Stomach smooth muscle (tissue), 2 donors: ENCODE measurements at regions not wholly inside any gene's neighbourhood (a gene's known extent, or its start where the extent isn't known, plus 50 kb on each side); places are given as distances from the start of the nearest gene placed in this dataset.

ENCODE experiments used
- H3K27ac ChIP-seq: one replicate; pipeline ENCODE4 v1.7.0; 2013; ENCODE audit warnings: mild to moderate bottlenecking, low read length, inconsistent platforms
- H3K27me3 ChIP-seq, 2 donors: one replicate each; pipeline ENCODE4 v1.7.0; 2013; ENCODE audit warnings: low read length in 2 of 2; ENCODE audit not compliant: insufficient read depth in 2 of 2, control insufficient read depth in 1 of 2
- H3K36me3 ChIP-seq, 2 donors: one replicate each; pipeline ENCODE4 v1.7.0; 2013; ENCODE audit warnings: low read length in 2 of 2; ENCODE audit not compliant: control insufficient read depth in 2 of 2, insufficient read depth in 2 of 2
- H3K4me1 ChIP-seq: one replicate; pipeline ENCODE4 v1.7.0; 2013; ENCODE audit warnings: low read length; ENCODE audit not compliant: control insufficient read depth, insufficient read depth
- H3K4me3 ChIP-seq, 2 donors: one replicate each; pipeline ENCODE4 v1.7.0; 2013; ENCODE audit warnings: low read length in 2 of 2
- H3K9ac ChIP-seq, 2 donors: one replicate each; pipeline ENCODE4 v1.7.0; 2013; ENCODE audit warnings: low read length in 2 of 2, mild to moderate bottlenecking in 1 of 2
- H3K9me3 ChIP-seq, 2 donors: one replicate each; pipeline ENCODE4 v1.7.0; 2013; ENCODE audit warnings: low read length in 2 of 2; ENCODE audit not compliant: control insufficient read depth in 2 of 2
- donor health status: healthy.
- donor health status: Pancreatic carcinoma.

DNA sequence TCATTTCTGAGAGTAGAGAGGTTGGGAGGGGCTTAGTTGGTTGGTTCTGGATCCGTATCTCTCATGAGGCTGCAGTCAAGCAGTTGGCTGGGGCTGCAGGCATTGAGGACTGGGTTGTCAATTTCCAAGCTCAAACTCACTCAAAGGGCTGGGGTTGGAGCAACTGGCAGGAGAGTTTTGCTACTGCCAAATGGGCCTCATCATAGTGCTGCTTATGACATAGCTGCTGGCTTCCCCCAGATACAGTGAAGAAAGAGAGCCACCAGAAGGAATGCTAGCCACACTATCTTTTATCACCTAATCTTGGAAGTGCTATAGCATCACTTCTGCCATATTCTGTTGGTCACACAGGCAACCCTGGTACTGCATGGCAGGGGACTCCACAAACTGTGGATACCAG lies 363.5 kb upstream of the USP24 start:
- H3K27ac ChIP-seq: no peak overlapping the region
- no peaks in the 10 kb centered on the region for H3K36me3 ChIP-seq
- no peaks in the 10 kb centered on the region for H3K9me3 ChIP-seq
- no peak overlapping the region for H3K9ac ChIP-seq
- H3K27me3 ChIP-seq: peaks cover 0 to 2% of the 10 kb centered on the region in 2 donors
- no peaks in the 10 kb centered on the region for H3K4me1 ChIP-seq
- H3K4me3 ChIP-seq: no peak overlapping the region

DNA sequence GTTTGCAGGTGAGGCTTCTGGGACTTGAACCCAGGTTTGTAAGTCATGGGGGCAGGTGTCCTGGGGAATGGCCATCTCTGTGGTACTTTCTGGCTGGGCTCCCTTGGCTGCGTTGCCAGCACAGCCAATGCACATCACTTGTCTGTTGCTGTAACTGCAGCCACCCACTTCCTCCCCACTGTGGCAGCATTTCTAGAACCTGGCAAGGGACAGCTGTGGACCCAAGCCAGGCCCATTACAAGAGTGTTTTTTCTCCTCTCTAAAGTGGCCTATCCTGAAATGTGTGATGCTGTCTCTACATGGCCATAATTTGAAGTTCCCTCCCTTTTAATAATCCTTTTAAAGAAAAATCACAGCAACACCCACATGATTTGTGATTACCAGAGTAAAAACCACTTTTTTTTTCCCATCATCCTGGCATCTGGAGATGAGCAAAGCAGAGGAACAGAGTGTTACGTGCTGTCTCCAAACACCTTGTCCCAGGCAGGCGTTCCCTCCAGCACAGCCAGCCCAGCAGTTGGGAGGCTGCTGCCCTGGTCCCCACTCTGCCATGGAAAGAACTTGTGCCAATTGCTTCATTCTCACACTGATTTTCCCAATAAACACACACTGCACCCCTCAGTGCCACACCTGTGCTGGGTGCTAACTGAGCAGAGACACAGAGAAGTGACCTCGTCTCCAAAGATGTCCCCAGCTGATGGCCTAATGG lies 360.6 kb upstream of the USP24 start:
- Histone ChIP-seq H3K27me3 (peaks cover 0 to 2% of the 10 kb centered on the region in 2 donors), H3K9me3 (no peaks in the 10 kb centered on the region), H3K4me1 (no peaks in the 10 kb centered on the region), H3K9ac (no peak overlapping the region), H3K36me3 (no peaks in the 10 kb centered on the region), H3K27ac (no peak overlapping the region), H3K4me3 (no peak overlapping the region)

DNA sequence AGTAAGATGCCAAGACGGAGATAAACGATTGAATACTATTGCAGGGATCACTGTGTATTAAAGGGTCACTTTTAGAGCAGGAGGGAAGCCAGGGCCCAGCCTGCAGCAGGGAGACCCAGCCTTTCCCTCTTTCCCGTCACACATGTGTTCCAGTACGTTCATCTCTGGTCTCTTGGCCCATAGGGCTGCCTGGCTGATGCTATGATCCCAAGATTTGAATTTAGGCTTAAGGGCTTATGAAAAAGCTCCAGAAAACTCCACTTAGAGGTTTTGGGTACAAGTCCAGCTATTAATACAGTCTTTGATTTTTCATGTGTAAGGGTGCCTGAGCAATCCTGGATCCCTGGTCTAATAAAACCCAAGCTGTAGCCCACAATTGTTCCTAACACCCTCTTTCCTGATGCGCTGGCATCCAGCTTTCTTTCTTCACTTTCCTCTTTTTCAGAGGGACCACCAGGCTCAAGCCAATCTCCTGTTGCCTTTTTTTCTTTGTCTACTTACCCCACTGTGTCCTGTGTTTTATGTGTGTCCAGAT lies 359.6 kb upstream of the USP24 start:
- no peak overlapping the region for H3K9ac ChIP-seq
- no peaks in the 10 kb centered on the region for H3K36me3 ChIP-seq
- H3K4me3 ChIP-seq: no peak overlapping the region
- no peaks in the 10 kb centered on the region for H3K9me3 ChIP-seq
- H3K27me3 ChIP-seq: peaks cover 0 to 2% of the 10 kb centered on the region in 2 donors
- H3K4me1 ChIP-seq: no peaks in the 10 kb centered on the region
- no peak overlapping the region for H3K27ac ChIP-seq

DNA sequence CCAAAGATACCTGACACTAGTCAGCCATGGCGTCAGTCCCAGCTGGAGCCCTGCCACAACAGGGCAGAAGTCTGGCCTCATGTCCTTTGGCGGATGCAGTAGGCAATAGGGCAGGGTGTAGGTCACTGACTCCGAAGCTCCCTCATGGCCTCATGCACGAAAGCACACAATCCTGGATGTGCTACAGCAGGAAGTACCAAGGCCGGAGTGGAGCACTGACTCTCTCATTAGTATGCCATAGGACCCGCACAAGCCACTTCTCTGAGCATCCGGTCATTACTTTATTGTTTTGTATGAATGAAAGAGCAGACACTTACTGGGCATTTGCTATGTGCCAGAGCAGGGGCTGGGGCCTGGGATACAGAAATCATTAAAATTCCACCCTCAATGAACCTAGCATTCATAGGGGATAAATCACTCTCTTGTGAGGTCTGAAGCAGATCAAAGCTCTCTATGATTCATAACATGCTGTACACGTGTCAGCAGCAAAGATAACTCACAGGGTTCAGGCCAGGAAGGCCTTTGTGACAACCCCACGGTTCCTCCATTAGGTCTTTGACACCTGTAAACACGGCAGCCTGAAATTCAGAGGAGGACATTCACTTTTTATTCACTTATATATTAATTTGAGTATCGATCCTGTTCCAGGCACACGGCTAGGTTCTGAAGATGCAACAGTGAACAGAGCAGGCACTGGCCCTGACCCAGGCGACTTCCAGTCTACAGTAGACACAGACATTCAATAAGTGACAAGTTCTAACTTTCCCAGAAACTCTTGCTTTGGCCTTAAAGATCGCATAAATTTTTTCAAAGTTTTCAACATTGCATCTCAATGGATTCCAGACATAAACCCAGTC lies 357.9 kb upstream of the USP24 start:
- Histone ChIP-seq H3K9me3 (peaks cover 0 to 5% of the 10 kb centered on the region in 2 donors), H3K4me3 (no peak overlapping the region), H3K27me3 (no peaks in the 10 kb centered on the region), H3K9ac (no peak overlapping the region), H3K36me3 (no peaks in the 10 kb centered on the region), H3K4me1 (no peaks in the 10 kb centered on the region), H3K27ac (no peak overlapping the region)

DNA sequence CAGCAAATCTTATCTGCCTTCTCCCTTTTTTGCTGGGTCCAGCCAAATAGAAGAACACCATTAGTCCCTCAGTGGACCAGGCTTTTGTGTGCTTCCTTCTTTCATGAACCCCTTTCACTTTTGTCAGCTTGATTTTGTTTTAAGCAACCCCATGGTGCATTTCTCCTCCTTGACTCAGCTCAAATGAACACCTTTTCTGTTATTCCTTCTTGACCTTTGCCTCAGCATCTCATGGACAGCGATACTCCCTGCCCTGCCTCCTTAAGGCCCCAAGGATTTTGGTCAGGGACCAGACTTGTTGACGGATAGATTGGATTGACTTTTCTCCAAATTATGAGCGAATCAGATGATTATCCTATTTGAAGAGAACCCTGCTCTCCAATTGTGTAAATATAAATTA lies 356.6 kb upstream of the USP24 start:
- peaks cover 2 to 5% of the 10 kb centered on the region in 2 donors for H3K9me3 ChIP-seq
- no peaks in the 10 kb centered on the region for H3K27me3 ChIP-seq
- H3K4me1 ChIP-seq: no peaks in the 10 kb centered on the region
- no peak overlapping the region for H3K27ac ChIP-seq
- no peaks in the 10 kb centered on the region for H3K36me3 ChIP-seq
- no peak overlapping the region for H3K4me3 ChIP-seq
- H3K9ac ChIP-seq: no peak overlapping the region

DNA sequence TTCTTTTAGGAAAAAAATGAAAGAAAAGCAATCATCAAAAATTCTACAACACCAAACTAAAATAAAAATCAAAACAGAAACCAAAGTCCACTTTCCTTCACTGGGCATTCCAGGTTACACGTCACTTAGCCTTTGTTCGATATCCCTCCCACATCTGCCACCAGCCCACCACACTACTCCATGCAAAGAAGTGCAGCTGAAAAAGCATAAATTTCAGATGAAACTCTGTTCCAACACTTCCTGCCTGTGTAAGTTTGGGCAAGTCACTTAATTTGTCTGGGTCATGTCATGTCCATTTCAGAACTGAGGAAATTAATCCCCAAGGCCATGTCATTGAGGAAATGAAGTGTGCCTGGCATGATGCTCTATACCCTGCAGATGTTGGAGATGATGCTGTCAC lies 354.3 kb upstream of the USP24 start:
- peaks cover 2 to 5% of the 10 kb centered on the region in 2 donors for H3K9me3 ChIP-seq
- no peaks in the 10 kb centered on the region for H3K27me3 ChIP-seq
- no peaks in the 10 kb centered on the region for H3K4me1 ChIP-seq
- H3K36me3 ChIP-seq: no peaks in the 10 kb centered on the region
- H3K27ac ChIP-seq: no peak overlapping the region
- H3K9ac ChIP-seq: no peak overlapping the region
- H3K4me3 ChIP-seq: no peak overlapping the region

DNA sequence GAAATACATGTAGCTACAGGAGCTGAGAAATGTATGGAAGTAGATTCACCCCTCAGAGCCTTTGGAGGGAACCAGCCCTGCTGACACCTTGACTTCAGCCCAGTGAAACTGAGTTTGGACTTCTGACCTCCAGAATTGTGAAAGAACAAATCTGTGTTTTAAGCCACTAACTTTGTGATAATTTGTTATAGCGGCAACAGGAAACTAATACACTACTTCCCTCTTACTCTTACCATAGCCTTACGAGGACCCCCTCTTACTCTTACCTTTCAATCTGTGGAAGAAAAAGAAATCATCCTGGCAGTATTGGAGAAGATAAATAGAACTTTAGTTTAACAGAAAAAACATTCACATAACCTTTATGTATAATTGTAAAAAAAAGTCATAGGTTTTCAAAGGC lies 353.6 kb upstream of the USP24 start:
- Histone ChIP-seq H3K27me3 (no peaks in the 10 kb centered on the region), H3K4me3 (no peak overlapping the region), H3K9ac (no peak overlapping the region), H3K9me3 (peaks cover 2 to 5% of the 10 kb centered on the region in 2 donors), H3K27ac (no peak overlapping the region), H3K4me1 (no peaks in the 10 kb centered on the region), H3K36me3 (no peaks in the 10 kb centered on the region)

DNA sequence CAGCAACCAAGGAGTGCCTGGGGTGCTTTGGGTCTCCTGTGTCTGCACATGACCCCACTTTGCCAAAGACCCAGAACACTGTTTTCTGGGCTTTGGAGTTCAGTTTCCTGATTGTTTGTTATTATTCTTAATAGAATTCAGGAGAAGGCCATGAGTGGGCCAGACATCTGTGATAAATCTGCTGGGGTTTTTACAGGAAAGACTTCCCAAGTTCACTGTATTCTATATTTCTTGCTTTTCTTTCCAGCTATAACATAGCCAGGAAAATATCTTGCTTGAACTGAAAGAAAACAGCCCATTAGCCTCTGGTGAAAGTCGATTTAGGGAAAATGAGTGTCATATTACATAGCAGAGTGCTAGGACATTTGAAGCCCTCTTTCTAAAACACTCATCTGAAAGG lies 345.1 kb upstream of the USP24 start:
- Histone ChIP-seq H3K36me3 (no peaks in the 10 kb centered on the region), H3K4me1 (no peaks in the 10 kb centered on the region), H3K27ac (no peak overlapping the region), H3K27me3 (no peaks in the 10 kb centered on the region), H3K4me3 (no peak overlapping the region), H3K9me3 (no peaks in the 10 kb centered on the region), H3K9ac (no peak overlapping the region)

DNA sequence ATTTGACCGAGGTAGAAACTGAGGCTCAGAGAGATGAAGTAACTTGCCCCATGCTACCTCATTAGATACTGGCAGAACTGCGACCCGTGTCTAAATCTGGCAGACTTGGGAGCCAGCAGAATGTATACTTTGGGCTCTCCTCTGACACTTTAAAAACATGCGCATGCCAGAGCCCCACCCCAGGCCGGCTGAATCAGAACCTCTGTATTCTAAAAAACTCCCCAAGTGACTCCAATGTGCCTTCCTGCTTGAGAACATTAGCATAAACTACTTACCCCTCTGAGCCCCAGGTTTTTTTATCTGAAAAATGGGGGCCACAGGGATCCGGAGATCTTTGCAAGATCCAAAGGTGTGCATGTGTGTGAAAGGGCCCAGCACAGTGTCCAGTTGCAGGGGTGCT lies 344.7 kb upstream of the USP24 start:
- no peak overlapping the region for H3K9ac ChIP-seq
- no peak overlapping the region for H3K4me3 ChIP-seq
- no peaks in the 10 kb centered on the region for H3K27me3 ChIP-seq
- no peaks in the 10 kb centered on the region for H3K4me1 ChIP-seq
- H3K9me3 ChIP-seq: no peaks in the 10 kb centered on the region
- H3K27ac ChIP-seq: no peak overlapping the region
- H3K36me3 ChIP-seq: no peaks in the 10 kb centered on the region

DNA sequence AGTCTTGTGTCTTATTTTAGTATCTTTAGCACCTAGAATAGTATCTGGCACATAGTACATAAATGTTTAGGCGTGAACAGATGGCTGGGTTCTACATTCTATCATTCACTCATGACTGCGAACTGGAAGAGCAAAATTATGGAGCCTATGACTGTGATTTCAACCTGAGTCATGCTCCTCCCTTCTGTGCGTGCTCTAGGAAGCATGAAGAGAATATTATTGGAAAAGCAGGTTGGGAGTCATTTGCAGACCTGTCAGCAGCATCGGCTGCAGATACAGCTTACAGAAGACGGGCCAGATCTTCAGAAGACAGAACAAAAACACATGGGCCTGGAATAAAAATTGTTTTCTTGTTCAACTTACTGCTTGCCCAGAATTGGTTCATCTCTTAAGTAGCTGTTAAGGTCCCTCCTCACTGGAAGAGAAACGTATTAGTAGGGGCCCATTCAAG lies 344.0 kb upstream of the USP24 start:
- Histone ChIP-seq H3K27me3 (no peaks in the 10 kb centered on the region), H3K36me3 (no peaks in the 10 kb centered on the region), H3K27ac (no peak overlapping the region), H3K9me3 (no peaks in the 10 kb centered on the region), H3K4me3 (no peak overlapping the region), H3K9ac (no peak overlapping the region), H3K4me1 (no peaks in the 10 kb centered on the region)

DNA sequence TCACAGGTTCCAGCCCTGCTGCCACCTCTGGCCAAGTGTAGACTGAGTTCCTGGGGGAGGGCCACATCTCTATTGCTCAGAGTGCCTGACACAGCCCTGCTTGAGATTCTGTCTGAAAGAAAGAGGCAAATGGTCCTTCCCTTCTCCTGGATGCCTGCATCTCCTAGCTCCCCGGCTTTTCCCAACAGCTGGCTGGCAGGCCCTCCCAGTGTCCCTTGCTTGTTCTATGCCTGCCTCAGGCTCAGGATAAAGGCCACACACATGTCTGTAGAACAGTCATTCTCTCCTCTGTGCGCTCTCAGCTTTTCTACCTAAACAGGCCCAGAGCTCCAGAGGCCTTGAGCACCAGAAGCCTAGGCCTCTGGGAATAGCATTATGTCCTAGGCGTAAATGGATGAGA lies 343.4 kb upstream of the USP24 start:
- Histone ChIP-seq H3K27ac (no peak overlapping the region), H3K9ac (no peak overlapping the region)

More for the DNA sequence above, 343.4 kb upstream of the USP24 start:
- no peak overlapping the region for H3K4me3 ChIP-seq
- H3K36me3 ChIP-seq: no peaks in the 10 kb centered on the region
- no peaks in the 10 kb centered on the region for H3K4me1 ChIP-seq
- H3K9me3 ChIP-seq: no peaks in the 10 kb centered on the region
- no peaks in the 10 kb centered on the region for H3K27me3 ChIP-seq
